ENCODE measurements at regions not wholly inside any gene's neighbourhood (a gene's known extent, or its start where the extent isn't known, plus 50 kb on each side); places are given as distances from the start of the nearest gene placed in this dataset.
"Not testable (repeated sequence)": the region's sequence is repeated elsewhere in the genome, so short reads cannot be mapped to it uniquely, and the experiment has no call there.

DNA sequence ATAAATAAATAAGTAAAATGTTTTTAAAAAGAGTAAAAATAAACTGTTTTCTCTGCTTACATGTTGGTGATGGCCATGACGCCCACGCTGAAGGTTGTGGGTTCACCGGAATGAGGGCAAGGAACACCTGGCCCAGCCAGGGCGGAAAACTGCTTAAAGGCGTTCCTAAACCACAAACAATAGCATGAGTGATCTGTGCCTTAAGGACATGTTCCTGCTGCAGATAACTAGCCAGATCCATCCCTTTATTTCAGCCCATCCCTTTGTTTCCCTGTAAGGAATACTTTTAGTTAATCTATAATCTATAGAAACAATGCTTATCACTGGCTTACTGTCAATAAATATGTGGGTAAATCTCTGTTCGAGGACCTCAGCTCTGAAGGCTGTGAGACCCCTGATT is 63.3 kb upstream of the CEP78 start:
- not testable (repeated sequence) for DNase-seq

DNA sequence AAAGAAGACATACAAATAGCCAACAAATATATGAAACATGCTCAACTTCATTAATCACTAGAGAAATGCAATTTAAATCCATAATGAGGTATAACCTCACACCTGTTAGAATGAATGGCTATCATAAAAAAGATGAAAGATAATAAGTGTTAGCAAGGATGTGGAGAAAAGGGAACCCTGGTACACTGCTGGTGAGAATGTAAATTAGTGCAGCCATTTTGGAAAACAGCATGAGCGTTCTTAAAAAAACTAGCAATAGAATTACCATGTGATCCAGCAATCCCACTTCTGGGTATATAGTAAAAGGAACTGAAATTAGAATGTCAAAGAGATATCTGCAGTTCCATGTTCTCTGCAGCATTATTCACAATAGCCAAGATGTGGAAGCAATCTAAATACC is 64.2 kb upstream of the CEP78 start:
- DNase-seq, result no peak

DNA sequence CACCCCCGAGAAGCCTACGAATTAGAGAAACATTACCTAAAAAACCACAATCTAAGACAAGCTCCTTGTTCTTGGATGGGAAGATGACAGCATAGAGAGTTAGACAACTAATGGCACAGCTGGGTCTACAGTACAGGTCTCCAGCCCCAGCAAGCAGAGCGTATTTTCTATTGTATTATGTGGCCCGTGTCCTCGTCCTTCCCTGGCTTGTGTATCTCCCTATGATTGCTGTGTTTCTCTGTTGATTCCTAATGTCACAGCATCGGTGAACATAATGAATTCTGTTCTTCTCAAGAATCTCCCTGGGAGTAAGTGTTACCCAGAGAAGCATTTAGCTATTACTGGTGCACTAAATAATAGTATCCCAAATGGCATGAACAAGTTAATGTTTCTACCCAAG is 66.8 kb upstream of the CEP78 start:
- no peak for DNase-seq

DNA sequence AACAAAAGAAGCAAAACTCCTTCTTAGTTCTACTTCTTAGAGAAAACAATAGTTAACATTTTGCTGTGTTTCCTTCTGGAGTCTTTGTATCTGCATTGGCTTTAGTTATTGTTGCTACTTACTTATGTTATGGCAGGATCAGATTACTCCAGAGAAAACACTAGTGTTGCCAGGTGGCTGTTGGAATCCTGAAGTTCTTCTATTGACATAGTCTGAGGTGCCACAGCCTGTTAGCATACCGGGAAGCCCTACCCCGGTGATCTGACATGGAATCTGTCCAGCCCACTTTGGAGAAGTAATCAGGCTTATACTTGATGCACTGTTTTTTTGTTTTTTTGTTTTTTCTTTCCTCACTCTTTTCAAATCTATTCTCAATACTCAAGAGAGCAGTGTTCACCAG is 68.5 kb upstream of the CEP78 start:
- DNase-seq, result peak; percentile 66 to 74

DNA sequence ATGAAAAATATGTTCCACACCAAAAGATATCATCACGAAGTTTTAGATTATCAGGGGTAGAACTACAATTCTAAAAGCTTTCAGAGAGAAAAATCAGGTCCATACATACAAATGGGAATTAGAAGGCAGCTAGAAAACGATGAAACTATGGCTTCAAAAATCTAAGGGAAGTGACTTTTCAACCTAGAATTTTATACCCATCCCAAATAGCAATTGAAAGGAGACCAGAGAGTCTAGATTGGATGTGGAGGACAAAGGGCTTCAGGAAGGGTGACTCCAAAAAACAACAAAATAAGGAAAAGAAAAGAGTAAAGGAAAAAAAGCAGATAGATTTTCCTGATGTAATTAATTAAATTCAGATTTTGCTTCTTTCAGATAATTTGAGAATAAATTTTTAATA is 72.0 kb upstream of the CEP78 start:
- no peak for DNase-seq

DNA sequence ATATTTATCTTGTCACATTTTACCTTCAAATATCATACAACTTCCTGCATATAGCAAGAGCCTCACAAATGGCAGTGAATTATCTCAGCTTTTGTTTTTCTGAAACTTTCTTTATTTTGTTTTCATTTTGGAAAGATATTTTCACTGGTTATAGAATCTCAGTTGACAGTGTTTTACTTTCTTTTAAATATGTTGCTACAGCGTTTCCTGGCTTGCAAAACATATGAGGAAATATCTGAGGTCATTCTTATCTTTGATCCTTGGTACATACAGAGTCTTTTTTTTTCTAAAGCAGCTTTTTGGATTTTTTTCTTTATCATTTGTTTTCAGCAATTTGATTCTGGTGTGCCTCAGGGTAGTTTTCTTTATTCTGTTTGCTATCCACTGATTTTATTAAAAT is 77.6 kb upstream of the CEP78 start:
- no peak for DNase-seq

DNA sequence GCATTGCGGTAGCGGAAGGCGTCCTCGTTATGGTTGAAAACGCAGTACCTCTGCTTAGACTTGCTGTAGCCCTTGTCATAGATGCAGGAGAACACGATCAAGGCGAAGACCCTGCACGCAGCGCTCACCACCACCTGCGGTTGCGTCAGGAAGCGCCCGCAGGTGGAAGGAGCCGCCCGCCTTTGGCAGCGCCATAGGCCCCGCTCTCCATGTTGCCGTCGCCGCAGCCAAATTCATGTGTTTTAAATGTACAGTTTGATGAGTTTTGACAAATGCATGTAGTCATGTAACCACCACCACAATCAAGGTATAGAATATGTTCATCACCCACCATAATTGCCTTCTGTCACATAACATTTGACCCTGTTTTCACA is 84.9 kb upstream of the CEP78 start:
- no peak for DNase-seq

DNA sequence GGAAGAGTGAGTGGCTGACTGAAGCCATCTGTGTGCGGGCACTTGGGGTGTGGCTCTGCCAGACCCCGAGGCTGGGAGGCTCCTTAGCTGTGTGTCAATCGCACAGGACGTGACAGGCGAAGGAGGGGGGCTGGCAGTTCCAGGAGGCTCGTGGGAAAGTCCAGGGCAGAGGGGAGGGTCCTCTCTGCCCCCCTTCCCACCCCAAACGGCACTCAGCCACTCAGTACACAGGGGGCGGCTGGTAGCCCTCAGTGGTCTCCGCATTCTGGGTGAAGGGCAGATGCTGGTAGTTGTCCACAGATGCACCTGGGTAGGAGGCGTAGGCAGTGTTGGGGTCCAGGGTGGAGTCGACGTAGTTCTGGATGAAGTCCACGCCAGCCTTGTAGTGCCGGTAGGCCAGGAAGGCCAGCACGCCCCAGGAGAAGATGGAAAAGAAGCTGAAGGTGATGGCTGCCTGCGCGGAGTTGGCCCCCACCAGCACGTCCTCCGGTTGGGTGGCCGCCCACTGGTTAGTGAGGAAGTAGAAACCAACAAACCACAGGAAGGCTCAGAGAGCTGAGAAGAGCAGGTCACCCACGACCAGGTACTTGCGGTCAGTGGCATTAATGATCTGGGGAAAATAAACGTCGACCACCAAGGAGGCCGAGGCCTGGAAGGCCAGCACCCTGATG is 85.4 kb upstream of the CEP78 start:
- no peak for DNase-seq

DNA sequence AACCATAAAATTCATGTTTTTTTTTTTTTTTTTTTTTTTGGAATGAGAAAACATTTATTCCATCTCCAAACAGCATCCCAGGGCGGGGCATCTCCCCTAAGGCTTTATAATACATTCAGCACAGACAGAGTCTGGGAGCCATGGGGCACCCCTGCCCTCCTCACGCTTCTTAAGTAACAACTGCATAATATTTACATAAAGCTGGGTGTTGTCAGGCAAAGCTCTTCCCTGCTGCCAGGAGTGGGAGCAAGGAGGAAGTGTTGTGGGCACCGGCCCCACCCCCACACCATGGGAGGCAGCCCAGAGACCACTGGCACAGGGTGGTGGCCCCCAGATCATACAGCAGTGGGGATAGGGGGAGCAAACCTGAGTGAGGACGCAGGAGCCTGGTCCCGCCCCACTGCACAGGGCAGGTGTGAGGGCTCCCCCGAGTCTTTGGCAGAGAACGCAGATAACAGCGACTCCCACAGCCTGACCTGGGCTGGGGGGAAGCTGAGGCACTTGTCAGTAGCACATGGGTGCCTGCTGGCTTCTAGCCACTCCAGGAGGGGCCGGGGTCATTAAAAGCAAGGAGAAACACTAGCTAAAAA is 86.1 kb upstream of the CEP78 start:
- DNase-seq, result peak in 1 of 2 experiments; percentile 22

DNA sequence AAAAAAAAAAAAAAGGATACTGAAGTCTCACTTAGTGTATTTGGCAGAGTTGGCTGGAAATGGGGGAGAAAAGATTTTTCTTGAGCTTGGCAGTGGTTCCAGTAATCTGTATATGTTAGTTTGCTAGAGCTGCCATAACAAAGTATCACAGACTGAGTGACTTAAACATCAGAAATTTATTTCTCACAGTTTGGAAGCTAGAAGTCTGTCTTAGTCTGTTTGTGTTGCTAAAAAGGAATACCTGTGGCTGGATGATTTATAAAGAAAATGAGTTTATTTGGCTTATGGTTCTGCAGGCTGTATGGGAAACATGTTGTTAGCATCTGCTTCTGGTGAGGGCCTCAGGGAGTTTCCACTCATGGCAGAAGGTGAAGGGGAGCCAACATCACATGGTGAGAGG is 89.6 kb upstream of the CEP78 start:
- no peak for DNase-seq

DNA sequence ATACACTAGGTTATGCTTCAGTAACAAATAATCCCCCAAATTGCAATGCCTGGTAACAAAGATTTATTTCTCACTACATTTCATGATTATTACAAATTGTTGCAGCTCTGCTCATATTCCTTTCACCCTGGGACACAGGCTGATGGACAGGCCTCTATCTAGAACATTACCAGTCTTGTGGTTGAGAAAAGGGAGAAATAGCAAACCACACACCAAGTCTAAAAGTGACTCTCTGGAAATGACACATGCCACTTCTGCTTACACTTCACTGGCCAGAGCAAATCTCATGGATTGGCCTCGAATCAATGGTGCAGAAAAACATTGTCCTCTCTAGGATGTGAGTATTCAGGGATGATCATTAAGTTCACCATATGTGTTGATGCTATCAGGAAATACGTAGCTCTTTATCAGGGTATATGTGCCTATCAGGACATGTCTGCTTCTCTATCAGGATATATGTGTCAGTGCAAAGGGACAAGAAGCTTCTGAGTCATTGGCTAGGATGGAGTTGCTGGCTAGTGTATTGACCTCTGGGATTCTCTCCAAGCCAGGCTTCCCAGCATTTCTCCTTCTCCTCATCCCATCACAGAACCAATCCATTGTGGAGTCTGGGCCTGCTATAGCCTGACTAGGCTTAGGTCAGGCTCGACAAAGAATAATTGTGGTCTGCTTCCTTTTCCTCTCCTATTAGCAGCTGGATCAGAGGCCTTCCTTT is 91.1 kb upstream of the CEP78 start:
- DNase-seq, result no peak

DNA sequence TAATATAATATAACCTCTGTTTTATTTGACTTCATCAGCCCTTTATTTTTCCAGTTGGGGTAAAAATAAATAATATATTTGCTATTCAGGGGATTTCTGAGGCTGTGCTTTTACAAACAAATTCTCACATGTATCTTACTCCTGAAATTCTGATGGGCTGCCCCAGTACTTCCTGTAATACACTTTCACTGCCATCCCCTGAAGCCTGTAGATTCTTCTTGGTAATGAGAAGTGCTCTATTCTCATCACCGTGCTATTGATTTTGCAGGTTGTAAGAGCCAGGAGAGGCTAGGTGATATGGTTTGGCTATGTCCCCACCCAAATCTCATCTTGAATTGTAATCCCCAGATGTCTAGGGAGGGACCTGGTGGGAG is 91.9 kb upstream of the CEP78 start:
- DNase-seq, result no peak

DNA sequence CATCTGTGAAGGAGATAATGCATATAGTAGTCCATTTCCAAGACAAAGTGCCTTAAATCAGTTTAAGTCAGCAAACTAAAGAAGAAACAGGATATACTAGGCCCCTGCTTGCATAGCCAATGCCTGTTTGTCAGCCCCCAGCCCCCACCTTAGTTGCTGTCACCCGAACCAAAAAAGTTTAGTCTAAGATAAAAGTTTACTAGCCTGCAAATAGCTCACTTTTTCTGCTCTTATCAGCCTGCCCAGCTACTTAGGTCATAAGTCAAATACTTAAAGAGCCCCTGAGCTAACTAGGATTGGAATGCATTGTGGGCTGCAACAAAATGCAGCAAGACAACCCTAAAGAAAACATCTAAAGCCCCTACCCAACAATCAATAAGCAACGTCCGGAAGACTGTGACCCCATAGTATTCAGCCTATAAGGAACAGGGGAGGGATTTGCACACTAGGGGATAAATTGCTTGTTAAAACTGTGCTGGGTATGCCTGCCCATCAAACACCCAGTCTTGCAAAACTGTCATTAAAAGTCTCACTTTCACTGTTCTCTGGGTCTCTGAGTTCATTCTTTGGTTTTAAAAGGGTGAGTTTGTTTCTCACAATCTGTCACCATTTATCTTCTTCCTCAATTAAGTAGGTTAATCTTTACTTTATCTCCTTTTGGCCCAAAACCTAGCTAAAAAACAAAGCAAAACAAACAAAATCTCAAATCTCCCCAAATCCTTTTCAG is 92.4 kb upstream of the CEP78 start:
- DNase-seq, result no peak

DNA sequence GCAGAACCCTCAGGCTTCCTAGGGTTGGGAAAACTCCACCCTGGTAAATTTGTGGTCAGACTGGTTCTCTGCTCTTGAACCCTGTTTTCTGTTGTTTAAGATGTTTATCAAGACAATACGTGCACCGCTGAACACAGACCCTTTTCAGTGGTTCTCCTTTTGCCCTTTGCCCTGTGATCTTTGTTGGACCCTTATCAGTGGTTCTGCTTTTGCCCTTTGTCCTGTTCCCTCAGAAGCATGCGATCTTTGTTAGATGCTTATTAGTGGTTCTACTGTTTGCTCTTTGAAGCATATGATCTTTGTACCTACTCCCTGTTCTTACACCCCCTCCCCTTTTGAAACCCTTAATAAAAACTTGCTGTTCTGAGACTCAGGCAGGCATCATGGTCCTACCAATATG is 93.6 kb upstream of the CEP78 start:
- DNase-seq, result not testable (repeated sequence)

DNA sequence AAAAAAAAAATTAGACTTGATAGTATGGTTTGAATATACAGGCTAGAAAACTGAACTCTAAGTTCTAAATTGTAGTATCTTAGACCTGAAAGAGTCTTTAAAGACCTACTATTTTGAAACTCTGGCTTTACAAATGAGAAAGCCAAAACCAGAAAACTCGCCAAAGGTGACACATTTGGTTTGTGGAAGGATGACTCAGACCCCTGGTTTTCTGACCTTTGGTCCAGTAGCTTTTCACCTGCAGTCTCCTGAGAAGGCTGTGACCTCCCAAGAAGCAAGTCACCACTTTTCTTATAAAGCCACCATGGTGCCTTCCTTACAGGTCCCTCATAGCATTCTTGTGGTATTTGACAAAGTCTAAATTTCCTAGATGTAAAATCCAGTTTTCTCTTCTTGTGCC is 102.1 kb upstream of the CEP78 start:
- DNase-seq, result no peak

DNA sequence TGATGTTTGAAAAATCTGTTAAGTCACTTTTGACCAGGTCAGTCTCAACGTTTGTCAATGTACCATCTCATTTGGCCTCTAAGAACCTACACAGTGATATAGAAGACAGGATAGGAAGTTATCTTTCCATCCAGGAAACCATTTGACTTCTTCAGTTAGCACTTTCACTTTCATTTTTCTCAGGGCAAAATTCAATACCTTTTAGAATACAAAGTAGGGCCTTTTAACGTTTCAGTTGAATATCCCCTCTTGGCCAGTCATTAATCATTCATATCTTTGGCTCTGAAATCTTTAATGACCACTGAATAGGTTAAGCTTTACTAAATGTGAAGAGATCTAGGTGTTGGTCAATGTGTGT is 101.1 kb upstream of the GNAQ start:
- no peak for DNase-seq

DNA sequence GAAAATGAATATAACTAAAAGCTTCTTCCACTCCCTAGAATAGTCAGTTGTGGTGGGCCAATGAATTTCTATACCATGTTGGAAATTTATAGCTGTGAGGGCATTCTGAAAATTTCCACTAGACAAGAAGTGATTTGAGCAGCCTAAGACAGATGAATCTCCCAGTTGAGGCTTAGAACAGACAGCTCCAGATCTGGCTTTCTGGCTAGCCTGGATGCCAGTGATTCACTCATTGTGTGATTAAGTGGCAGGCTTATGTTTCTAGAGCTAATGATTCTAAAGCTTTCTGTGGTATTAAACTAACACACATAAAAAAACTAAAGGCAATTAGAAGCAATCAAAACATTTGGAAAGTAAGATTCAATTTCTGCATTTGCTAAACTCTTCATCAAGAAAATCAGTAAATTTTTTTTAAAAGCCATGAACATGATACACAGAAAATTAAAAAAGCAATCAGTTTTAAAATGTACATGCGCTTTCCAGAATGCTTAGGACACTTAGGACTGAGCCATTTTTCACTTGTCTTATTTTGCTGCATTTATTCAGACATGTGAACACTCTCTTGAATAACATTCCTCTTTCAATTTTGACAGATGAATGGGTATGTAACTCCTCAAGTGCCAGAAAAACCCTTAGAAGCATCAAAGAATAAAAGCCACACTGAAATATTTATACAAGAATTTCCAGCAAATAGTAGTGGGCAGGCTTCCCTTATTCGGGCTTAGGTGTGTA is 100.5 kb upstream of the GNAQ start:
- no peak for DNase-seq

DNA sequence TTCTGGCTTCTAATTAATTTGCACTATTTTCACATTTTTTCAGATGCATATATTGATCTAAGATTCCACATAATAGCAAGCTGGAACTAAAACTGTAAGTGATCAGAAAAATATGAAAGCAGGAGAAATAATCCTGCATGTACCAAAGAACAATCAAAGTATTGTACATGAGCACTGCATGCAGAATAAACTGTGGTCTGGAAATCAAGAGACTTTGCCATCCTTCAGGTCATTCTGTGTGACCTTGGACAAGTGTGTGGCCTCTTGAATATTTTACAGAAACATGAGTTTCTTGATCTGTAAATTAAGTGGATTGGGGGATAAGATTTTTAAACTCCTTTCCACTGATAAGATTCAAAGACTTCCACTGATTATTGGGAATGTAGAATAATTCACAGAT is 99.2 kb upstream of the GNAQ start:
- DNase-seq, result no peak

DNA sequence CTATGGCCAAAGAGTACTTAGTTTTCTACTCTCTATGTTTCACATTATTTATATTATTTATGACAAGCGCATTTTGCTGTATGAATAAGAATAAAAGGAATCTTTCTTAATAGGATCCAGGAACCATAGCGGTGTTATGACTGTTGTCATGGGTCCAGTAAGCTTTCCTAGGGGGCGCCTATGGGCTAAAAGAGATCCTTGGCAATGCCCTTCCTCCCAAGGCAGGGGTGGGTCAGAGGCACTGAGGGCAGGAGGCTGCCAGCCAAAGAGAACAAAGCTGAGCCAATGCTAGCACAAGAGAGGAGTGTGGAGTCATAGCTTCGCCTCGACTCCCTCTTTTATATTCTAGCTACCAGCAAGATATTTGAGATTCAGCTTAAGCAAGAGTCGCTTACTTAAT is 98.4 kb upstream of the GNAQ start:
- peak in 1 of 2 experiments; percentile 57 for DNase-seq

DNA sequence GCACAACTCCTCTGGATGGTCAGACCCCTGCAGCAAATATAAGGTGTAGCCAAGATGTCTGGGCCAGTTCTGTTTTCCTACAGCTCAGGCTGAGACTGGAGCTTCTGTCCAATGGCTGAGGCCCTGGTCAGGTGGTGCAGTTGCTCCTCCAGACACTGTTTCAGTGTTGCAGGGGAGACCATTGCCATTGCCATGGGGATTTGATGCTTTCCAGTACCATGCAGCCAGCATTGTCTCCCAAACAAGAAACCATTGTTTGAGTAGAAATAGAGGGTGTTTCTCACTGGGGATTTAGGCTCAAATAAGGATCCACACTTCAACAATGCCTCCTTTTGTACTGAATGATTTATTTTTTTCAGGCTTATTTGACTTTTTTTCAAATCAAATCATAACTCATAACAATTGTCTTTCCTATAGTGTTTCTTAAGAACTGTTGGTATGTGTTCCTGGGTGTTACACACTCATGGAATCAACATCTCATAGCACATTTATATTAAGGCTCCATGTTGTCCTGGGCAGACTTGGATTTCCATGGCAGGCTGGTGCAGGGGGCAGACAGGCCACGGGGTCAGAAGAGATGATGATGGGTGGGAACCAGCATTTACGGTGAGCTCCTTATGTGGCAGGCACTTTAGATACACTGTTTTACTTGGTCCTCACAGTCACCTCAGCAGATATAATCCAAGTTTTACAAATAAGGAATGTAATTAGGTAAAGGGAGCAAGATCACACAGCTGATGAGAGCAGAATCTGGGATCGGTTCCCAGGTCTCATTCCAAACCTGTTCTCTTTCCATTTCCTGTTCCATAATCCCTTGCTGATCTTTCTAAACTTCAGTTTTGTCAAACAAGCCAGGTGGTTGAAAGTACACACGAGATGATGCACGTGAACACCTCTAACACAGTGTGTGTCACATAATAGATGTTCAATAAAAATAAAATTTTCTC is 95.9 kb upstream of the GNAQ start:
- no peak for DNase-seq

DNA sequence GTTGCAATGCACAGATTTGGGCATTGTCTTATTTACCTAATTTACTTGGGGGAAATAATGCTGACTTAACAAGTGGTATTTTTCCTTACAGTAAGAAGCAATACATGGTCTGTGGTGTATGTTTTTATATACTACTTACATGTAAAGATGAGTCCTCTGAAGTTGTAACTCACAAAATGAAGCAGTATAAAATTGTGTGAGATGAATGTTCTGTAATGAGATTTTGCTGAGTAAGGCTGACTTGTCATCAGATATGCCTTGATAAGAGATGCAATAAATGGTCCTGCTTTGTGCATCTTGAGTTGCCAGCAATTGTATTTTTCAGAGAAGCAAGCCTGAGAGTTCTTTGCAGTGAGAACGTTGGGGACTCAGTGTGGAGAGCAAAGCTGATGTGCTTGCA is 92.2 kb upstream of the GNAQ start:
- no peak for DNase-seq

DNA sequence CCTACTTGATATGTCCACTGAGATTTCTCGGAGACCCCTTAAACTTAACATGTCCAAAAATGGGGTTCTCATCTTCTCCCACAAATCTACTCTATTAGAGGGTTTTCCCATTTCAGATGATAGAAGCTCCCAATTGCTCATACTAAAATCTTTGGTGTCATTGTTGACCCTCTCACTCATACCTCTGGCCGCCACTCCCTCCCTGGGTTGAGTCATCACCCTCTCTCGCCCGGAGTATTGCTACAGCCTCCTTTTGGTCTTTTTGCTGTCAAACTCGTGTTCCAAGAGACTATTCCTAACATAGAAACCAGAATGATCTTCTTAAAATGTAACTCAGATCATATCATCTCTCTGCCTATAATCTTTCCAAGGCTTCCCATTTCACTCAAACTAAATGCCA is 91.0 kb upstream of the GNAQ start:
- DNase-seq, result no peak
